Daoy (cell line): ENCODE measurements at regions not wholly inside any gene's neighbourhood (a gene's known extent, or its start where the extent isn't known, plus 50 kb on each side); places are given as distances from the start of the nearest gene placed in this dataset.
A peak's percentile ranks its signal among the peaks of the same experiment; 100 is the strongest.
"Not testable (repeated sequence)": the region's sequence is repeated elsewhere in the genome, so short reads cannot be mapped to it uniquely, and the experiment has no call there.

Source experiments
- DNase-seq: peaks from one replicate; pipeline ENCODE4 v3.0.0-alpha.2; 2015; ENCODE audit warnings: low read depth

DNA sequence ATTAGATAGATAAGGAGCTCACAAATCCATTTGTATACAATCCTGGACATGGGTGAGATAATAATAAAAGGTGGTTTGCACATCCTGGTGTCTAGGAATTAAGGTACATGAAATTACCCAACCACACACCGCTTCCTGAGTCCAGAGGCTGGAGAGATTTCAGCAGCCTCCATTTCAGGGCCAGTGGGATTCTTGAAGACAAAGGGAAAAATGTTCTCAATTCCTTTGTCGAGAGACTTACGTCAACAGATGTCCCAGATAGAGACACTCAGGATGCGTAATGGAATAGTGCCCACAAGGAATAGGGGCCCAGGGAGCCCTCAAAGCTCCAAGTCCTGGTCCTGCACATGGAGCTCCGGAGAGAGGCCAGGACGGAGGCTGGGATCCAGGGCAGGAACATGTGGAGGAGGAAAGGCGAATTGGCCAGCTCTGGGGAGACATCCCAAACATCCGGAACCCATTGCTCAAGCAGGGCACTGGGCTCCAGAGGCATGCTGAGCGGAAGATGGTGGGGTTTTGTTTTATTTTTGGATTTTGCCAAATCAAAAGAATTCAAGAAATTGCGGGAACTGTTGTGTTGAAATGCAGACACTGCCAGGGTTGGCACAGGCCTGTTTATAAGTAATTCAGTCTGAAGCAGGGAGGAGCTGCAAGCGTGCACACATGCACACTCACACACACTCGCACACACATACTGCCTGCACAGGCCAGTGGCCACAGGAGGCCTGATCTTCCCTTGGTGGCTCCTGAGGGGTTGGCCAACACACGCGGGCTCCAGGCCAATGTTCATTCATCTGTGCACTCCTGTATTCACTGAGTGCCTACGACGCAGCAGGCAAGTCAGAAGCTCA is 97.2 kb downstream of the NOG start:
- DNase-seq = no peak

DNA sequence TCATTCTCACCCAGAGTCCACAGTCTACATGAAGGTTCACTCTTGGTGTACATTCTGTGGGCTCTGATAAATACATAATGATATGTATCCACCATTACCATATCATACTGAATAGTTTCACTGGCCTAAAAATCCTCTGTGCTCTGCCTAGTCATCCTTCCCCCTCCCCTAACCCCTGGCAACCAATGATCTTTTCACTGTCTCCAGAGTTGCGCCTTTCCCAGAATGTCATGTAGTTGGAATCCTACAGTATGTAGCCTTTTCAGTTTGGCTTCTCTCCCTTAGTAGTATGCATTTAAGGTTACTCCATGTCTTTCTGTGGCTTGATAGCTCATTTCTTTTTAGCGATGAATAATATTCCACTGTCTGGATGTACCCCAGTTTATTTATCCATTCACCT is 101.3 kb downstream of the NOG start:
- no peak for DNase-seq

DNA sequence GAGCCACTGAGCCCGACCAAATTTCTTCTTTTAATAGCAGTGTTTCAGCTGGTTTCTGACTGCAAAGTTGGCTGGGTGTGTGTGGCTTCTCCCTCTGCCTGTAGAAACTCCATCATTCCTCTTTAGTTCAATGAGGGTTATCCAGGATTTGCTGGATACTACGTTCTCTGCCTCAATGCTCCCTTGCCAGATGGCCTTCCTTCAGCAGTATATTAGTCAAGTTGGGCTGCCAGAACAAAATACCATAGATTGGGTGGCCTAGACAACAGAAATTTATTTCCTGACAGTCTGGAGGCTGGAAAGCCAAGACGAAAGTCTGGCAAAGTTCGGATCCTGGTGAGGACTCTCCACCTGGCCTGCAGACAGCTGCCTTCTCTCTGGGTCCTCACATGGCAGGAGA is 103.7 kb downstream of the NOG start:
- DNase-seq = no peak

DNA sequence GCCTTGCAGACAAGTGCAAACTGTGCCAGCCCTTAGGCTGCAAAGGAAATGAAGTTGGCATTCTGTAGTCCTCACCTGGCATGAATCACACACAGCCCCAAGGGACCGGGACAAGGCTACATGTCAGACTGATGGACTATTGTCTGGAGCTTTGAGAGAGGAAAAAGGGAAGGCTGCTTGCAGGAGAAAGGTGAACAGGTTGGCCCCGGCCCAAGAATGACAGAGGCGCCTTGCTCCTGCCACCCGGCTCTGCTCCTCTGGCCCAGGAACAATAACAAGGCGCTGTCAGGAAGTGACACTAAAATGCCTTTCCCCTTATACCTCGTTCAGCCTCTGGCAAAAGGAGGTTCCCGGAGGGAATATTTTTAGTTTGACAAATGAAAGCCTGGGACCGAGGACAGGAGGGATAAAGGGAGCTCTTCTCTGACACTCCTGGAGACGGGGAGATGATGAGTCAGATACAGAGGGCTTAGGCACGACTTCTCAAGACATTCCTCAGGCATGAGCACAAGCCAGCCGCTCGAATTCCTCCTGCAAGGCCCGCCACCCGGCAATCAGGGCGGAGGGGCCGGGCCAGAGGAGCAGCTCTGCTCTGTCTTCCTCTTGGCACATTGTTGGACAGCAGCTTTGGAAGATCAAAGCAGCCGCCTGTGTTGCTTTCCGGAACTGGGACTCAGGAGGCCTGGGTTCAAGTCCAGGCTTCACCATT is 105.8 kb downstream of the NOG start:
- peak; percentile 92 for DNase-seq

DNA sequence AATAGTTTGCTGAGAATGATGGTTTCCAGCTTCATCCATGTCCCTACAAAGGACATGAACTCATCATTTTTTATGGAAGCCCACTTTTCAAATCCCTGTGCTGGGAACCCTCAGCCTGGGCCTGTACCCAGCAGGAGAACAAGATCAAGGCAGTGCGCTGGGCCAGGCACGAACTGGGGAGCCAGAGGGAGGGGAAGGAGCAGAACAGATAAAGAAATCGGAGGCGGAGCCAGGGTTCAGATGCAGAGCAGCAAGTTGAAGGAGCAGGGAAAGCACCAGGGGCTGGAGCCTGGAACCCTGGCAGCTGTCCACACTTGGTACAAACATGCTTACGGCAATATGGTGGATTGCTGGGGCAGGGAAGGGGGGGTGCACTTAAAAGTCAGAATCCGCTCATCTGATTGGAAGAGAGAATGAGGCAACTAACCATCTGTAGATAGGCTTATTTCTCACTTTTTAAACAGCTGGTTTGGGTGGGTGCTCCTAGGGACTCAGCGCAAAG is 107.5 kb downstream of the NOG start:
- no peak for DNase-seq

DNA sequence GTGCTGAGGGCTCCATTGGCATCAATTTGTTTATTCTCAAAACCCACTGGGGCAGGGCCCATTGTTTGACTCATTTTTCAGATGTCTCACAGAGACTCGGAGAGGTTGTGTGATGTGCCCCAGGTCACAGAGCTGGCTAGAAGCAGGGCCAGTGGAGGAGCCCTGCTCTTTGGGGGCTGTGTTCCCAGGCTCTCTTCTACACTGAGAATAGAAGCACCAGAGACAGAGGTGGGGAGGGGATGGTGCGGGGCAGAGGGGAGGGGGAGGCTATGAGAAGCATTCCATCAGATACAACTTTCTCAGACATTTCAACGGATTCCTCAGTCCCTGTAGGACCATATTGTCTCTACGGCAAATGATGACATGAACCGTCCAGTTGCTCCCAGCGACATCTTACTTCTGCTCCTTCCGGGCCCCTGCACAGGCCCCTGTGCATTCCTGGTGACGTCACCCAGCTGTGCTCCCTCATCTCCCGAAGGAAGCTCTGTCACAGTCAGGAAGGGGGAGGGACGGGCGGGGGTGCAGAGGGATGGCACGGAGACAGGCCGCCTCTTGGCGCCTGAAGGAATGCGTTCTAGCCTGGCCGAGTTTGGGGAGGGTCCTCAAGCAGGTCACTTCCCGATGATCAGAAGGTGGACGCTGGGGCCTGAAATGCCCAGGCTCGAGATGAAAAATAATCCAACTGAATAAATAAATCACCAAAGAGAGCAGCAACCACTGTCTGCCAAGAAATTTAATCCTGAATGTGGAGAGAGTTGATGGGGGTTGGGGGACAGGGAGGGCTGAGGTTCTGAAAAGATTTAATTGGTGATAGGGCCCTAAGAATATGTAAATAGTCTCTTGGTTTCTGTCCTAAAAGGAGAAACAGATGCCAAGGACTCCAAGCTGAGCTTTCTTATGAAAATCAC is 114.1 kb downstream of the NOG start:
- DNase-seq = no peak

DNA sequence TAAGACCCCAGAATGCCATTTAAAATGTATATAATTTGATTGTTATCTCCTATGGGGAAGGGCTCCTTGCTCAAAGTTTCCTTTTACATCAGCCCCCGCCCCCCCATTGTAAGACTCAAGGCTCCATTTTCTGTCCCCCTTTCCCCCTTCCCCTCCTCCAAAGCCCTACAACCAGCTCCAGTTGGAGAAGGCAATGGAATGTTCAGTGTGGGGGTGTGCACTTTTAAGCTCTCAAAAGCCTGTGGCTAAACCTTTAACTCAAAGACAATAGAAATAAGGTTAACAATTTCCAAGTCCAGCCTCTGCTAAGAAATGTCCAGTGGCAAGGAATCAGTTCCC is 114.7 kb downstream of the NOG start:
- no peak for DNase-seq

DNA sequence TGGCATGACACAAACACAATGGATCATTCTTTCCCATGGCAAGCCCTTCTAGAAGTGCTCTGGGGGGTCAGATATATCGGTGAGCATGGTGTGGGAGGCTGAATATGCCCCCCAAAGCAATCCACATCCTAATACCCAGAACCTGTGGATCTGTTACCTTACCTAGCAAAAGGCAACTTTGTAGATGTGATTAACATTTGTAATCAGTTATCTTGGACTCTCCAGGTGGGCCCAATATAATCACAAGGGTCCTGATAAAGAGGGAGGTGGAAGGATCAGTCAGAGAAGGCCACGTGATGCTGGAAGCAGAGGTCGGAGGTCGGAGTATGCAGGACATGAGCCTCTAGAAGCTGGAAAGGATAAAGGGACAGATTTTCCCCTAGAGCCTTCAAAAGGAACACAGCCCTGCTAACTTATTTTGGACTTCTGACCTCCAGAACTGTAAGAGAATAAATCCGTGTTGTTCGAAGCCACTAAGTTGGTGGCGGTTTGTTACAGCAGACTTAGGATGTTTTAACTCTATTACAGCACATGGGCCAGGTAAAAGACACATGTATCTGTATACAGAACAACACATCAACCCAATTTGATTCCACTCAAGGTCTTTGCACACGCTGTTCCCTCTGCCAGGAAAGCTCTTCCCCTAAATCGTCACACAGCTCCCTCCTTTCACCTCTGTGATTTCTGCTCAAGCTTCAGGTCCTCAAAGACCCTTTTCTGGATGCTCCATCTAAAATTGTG is 115.3 kb downstream of the NOG start:
- no peak for DNase-seq

DNA sequence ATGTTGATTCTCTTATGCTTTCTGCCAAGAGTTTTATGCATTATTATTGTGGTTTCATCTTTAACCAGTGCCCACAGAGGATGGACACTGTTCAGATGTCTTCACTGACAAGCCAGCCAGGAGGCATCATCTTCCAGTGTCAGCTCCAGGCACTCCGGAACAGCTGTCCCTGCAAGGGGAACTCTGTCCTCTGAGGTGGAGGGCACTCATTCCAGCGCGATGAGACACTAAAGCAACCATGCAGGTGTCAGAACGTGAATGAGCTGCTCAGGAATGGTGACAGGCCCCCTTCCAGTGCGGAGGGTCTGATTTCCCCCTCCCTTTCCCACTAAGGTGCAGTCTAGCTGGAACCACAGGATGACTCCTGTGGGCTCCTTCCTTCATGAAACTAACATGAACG is 117.5 kb downstream of the NOG start:
- no peak for DNase-seq

DNA sequence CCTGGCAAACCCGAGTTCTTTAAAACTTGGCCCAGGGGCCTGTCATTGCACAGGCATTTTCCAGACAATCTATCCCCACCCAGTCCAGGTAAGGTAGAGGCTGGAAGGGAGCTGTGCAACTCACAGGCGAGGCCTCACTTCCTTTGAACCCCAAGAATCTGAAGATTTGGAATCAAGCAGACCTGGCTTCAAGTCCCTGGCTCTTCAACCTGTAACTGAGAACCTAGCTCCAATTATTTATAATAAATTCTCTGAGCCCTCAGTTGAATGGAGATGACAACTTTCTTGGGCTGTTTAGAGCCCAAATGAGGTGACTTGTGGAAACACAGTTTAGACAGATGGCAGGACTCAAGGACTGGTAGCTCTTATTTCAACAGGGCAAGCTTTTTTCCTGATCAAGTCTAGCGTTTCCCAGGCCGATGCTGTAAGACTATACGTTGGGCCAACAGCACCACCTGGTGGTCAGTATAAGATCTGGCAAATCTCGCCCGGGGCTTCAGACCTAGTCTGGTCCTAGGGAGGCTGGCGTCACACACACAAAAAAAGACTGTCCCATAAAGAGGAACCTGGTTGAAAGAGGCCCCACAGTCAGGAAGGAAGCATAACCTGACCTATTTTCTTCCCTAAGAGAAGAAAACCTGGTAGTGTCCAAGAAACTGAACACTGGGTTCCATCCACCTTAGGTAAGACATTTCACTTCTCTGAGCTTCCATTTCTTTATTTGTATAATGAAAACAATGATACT is 117.9 kb downstream of the C17orf67 start:
- peak; percentile 74 for DNase-seq

DNA sequence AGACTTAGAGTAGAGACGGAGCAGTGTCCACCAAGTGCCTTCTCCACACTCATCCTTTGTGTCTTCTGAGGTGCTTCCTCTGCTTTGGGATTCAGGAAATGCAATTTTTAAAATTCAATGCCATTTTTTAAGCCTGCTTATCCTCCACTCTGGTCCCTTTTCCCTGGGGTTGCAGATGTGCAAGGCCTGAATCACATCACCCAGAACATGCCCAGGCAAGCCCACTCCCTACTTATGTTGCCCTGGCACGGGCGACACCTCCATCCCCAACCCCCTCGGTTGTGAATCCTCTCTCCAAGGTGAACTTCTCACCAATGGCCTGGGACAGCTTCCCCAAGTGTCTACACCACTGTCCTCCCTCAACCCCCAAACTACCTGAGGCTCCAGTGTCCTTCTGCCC is 116.2 kb downstream of the C17orf67 start:
- DNase-seq = no peak

DNA sequence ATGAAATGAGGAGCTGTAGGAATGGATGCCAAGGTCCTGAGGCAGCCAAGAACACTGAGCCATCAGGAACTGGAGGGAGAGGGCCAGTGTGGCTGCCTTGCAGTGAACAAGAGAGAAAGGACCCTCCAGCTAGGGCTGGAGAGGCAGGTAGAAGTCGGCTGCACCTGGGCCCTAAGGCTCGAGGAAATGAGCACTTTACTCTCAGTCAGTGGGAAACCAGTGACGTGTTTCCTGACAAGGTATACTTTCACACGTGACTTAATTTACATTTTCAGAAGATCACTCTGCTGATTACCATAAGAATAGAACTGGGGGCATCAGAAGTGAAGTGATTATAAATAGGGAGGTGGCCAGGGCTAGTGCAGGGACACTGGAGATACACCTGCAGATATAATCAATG is 115.2 kb downstream of the C17orf67 start:
- no peak for DNase-seq

DNA sequence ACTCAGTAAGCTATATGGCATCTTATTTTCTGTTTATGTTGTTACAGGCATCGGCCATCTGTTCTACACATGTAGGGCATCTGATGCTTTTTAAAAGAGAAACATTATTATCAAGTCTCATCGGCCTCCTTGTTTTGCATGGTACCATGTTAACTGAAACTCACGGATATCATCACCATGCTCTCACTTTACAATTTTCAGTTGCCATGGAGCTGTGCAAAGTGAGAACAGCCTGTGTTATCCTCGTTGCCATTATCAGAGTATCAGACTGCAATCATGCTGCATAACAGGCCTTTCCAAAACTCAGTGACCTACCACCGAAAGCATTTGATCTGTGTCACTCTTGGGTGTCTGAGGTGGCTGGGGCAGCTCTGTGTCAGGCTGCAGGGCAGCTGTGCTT is 110.3 kb downstream of the C17orf67 start:
- no peak for DNase-seq

DNA sequence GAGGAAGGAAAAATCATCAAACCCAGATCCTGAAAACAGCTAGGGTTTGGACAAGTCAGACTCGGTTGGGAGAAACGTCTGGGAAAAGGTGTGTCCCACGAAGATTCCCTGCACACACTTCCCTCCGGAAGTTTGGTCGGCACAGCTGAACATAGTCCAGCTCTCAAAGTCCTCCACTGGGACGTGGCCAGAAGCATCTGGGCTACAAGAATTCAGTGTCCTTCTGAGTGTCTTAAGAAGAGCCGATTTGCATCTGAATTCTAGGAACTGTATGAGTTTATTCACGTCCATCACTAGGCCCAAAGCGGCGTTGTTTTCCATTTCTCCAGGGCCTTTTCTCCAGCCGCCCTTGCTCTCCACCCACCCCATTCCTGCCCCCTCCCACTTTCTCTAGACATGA is 109.1 kb downstream of the C17orf67 start:
- no peak for DNase-seq

DNA sequence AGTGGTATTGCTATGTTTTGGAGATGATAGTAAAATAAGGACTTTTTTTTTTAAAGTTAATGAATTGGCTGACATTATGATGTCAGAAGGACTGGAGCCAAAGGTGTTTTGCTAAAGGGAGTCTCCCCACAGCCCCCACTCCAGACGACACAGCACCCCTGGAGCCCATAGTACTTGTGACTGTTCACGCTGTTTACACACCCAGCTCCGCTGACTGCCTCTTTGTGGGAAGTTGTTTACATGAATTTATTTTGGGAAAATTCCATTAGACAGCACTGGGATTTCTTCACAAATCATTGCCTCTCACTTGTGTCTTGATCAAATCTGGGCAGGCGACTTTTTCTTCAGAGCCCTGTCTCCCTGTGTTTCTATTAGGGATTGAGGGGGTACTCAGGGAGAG is 108.6 kb downstream of the C17orf67 start:
- DNase-seq = no peak

DNA sequence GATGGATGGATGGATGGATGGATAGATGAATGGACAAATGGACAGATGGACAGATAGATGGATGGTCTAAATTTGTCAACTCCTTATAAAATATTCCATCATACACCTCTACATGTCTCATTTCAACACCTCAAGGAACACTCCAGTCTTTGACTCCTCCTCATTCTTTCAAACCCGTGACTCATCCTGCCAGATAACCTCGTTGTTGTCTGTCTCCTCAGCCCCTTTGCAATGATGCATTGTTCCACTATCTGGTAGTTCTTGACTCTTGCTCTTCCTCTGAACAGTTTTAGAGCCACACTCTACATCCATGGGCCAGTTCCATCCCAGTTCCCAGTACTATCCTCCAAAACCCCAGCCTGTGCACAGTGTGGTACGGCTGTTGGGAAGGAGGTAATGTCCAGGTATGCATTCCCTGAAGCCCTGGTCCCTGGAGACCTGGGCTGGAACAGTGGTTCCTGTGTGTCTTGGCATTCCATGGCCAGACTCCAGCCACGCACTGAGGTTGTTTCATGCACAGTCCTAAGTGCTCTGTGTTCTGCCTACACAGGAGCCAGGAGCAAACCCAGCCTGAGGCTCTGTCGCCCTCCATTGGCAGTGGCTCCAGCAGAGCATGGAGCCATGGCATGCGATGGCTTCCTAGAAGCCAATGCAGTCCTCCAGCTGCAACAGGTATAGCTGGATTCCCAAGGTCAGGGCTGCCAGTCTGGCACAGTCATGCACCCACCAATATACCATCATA is 105.7 kb downstream of the C17orf67 start:
- no peak for DNase-seq

DNA sequence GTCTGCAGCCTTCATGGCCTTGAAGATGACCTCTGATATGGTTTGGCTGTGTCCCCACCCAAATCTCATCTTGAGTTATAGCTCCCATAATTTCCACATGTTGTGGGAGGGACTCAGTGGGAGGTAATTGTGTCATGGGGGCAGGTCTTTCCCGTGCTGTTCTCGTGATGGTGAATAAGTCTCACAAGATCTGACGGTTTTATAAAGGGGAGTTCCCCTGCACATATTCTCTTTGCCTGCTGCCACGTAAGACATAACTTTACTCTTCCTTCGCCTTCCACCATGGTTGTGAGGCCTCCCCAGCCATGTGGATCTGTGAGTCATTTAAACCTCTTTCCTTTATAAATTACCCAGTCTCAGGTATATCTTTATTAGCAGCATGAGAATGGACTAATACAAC is 102.6 kb downstream of the C17orf67 start:
- DNase-seq = not testable (repeated sequence)

DNA sequence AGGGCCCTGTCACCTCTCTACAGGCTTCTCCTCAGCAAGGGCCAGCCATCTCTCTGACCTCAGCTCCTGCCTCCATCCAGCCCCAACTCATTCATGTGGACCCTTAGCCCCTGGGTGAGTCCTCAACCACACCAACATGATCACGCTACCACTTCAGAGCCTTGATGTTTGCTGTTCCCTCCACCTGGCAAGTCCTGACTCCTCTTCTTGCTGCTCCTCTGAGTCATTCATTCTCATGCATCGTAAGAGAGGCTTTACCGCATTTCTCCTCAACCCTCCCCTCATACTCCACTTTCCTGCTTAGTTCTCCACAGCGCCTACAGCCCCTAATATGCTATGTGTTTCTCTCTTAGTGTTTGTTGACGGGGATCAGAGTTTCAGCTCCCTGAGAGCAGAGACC is 99.9 kb downstream of the C17orf67 start:
- DNase-seq = no peak

DNA sequence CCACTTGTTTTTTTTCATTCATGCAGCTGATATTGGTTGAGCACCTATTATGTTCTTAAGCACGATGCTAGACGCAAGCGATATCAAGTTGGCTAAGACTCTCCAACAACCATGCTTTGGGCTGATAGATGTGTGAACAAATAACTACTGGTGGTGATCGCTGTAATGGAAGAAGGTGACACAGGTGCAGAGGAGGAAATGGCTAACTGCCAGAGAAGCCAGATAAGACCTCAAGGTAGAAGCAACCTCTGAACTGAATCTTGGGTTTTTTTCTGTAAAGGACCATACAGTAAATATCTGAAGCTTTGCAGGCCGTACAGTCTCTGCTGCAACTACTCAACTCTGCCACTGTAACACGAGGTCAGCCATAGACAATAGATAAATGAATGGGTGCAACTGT is 97.9 kb downstream of the C17orf67 start:
- DNase-seq = no peak
